DND-41 (cell line): ENCODE measurements at regions not wholly inside any gene's neighbourhood (a gene's known extent, or its start where the extent isn't known, plus 50 kb on each side); places are given as distances from the start of the nearest gene placed in this dataset.

Source experiments
- CTCF ChIP-seq: IDR thresholded peaks from 2 replicates; pipeline ENCODE4 v1.5.1; 2012; ENCODE audit warnings: borderline replicate concordance, low read length, moderate library complexity, mild to moderate bottlenecking; ENCODE audit not compliant: poor library complexity, severe bottlenecking; ENCODE audit errors: extremely low read depth
- EZH2 ChIP-seq: IDR thresholded peaks from 3 replicates; pipeline ENCODE4 v1.6.1; 2012; ENCODE audit warnings: borderline replicate concordance, low read depth, mild to moderate bottlenecking, moderate library complexity, low read length, inconsistent platforms; ENCODE audit not compliant: severe bottlenecking

- TF ChIP-seq CTCF (no peak), EZH2 (no peak)
These were observed 107.6 kb downstream of the QRFPR start for GRCh38 chr4:121273191-121273590.
